GM21447 (cell line): ENCODE measurements at regions not wholly inside any gene's neighbourhood (a gene's known extent, or its start where the extent isn't known, plus 50 kb on each side); places are given as distances from the start of the nearest gene placed in this dataset.

Experiments
- ATAC-seq: cut with Tn5 transposase; IDR thresholded peaks from one replicate; pipeline ENCODE4 v1.9.1; 2021; ENCODE audit not compliant: unreplicated experiment

DNA sequence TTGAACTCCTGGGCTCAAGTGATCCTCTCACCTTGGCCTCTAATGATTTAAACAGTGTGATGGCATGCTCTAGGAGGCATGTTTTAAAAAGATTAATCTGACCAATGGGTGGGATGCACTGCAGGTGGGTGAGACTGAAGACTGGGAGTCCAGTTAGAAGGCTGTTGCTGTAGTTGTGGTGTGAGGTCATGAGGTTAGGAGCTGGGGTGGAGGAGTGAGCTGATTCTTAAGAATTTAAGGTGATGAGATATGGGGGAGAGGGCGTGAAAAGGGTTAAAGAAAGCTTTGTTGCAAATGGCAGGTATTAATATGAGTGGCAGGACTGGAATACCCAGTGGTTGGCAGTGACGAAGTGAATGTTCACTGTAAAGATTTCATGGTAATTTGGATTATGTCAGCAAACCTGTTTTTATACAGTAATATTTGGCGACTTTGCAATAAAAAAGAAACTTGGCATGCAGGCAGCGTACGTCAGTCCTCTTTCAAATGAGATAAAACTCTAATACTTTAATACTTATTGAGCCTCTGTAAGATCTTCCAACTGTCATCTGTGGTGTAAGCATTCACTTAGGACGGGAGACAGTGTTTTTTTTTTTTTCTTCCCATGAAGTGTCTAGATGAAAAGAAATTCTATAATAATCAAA lies 72.8 kb upstream of the MTPN start:
- no peak for ATAC-seq

DNA sequence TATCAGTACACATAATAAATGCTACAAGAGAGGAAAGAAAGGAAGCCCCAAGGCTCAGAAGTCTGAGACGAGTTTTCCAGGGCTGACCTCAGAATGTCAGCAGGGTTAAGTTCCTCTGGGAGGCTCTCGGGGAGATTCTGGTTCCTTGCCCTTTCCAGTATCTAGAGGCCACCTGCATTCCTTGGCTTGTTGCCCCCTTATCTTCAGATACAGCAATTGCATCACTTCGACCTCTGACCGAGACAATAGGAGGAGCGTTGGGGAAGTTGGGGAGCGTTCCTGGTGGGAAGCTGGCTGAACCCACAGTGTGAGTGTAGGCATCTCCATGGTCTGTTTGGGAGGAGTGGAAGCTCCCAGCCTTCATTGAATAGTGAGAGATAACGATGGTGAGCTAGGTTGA lies 72.0 kb upstream of the MTPN start:
- ATAC-seq: no peak

DNA sequence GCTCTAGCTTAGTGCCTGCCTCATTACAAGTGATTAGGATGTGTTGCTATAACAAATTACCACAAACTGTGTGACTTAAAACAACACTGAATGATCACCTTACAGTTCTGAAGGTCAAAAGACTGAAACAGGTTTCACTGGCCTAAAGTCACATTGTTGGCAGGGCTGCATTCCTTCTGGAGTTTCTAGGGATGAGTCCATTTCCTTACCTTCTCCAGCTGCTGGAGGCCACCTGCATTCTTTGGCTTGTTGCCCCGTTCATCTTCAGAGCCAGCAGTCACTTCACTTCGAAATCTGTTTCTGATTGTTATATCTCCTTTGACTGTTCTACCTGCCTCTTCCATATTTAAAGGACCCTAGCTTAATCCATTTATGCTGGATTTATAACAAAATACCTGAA lies 69.4 kb upstream of the MTPN start:
- ATAC-seq: no peak

DNA sequence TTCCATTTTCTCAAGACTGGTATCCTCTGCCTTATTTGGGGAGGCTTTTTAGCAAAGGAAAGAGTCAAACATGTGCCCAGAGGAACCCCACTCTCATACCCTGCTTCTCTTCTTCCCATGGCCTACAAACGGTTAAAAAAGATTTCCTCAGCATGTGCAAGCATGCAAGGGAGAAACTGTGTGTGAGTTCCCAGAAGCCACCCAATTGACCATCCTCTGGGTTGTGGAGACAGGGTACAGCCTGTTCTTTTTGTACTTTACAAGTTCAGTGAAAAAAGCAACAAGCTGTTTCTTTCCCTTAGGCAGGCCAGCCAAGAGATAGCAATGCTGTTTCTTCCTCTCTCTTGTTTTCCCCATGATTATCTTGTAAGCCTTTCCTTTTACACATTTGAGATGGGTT lies 68.8 kb upstream of the MTPN start:
- no peak for ATAC-seq

DNA sequence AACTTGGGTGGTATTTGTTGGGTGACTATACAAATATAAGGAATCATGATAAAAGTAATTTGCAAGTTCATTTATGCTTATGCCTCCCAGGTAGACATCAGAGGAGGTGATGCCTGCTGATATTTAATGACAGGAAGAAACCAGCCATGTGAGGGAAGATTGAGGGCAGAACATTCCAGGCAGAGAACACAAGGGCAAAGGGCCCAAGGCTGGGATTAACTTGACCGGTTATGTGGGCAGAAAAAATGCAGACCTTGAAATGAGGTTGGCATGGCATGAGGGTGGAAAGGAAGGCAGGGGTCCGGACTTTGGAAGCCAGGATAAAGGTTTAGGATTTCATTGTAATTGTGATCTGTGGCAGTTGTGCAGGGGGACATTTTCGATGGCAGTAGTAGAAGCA lies 68.0 kb upstream of the MTPN start:
- no peak for ATAC-seq

DNA sequence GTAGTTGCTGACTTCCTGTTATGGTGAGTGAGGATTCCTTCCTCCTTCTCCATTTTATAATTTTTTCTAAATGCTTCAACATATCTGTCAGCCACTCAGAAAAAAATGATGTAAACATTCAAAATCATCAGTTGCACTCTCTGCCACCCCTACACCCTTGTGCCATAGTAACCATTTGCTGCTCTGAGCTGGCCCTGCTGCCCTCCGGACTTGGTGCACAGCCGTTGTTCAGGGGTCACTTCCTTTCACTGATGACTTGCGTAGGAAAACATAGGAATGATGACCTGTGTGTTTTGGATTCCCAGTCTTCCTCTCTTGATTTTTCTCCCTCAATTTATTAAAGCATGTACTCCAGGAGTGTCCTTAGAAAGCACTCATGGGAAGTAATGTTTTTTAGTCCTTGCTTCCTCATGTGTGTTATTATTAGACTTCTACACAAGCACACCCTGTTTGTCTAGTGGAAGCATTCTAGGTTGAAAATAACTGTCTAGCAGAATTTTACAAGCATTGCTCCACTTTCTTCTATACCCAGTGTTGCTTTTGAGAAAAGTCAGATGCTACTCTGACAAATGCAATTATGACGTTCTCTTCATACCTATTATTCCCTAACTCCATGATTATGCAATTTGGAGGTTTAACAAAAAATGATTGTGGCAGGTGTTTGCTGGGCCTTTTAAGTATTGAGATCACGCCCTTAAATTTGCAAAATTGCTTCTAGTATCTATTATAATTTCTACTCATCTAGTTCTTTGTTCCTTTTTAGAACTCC lies 62.6 kb upstream of the MTPN start:
- no peak for ATAC-seq

DNA sequence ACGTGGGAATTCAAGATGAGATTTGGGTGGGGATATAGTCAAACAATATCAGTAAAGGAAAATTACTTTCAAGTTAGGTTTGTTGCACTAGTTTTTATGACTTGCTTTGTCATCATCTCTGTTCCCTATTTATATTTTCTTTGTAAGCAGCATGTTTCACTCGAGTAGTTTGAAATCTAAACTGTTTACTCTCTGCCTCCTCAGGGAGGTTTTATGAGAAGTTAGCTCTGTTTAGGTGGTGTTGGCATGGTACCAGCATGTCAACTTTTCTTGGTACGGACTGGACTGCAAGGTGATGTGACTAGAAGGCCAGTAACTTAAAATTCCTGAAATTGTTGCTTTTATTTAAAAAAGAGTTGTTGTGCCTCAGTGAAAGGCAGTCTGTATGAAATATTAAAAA lies 59.2 kb upstream of the MTPN start:
- ATAC-seq: no peak

DNA sequence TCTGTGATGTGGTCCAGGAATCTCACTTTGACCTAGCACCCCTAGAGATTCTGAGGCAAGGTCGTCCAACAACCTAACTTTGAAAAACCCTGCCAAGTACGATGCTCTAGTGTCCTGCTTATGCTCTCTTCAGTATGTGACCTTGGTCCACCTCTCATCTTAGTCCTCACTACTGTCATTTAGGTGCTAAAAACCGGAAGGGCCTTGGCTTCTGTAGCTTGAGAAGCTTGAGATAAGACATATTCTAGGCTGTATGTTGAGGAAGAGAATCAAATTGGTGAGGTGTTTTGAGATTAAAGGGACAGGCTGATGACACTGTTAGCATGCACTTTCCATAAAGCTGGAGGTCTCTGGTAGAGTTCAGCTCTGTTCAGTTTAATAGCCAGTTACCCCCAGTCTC lies 57.0 kb upstream of the MTPN start:
- no peak for ATAC-seq

DNA sequence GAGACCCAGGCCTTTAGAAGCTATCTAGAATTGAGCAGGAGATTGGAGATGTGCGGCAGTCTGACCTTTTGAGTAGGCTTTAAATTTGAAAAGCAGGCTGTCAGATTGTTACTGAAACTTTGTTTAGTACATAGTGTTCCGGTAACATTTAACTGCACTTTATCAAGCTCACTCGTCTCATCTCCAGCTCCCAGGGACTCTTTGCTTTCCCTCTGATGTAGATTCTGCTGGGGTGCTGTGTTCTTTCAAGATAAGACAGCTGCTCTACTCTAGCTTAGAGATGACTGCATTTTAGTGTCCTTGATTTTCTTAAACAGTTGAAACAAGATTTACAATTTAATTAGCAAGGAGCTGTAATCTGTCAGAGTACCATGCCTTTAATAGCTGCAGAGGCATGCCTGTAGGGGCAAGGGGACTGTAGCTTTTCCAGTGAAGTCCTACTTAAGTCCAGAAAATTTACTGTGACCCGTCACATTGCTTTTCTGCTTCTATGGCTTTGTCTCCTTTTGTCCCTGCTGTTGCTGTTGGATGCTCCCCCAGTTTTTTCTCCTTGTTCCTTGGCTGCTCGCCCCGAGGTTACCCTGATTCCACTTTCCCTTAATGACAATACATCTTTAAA lies 56.4 kb upstream of the MTPN start:
- ATAC-seq: no peak

DNA sequence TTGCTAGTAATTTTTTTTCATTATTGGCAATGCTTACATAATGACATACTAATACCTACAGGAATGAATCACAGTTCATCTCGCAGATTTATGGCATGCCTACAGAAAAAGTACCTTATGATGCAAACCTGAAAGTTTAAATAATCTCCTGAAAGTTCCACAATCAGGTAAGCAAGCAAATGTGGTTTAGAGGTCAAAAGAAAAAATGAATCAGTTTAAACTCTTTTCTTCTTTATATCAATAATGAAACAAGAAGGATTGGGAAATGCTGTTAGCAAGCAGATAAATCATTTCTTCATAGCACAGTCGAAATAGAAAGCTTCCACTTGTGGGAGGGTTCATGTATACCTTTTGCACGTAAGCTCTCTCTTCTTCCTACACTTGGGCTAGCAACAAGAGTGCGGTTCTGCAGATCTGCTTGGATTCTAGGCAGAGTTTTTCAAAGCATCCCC lies 53.7 kb upstream of the MTPN start:
- ATAC-seq: peak; percentile 80

DNA sequence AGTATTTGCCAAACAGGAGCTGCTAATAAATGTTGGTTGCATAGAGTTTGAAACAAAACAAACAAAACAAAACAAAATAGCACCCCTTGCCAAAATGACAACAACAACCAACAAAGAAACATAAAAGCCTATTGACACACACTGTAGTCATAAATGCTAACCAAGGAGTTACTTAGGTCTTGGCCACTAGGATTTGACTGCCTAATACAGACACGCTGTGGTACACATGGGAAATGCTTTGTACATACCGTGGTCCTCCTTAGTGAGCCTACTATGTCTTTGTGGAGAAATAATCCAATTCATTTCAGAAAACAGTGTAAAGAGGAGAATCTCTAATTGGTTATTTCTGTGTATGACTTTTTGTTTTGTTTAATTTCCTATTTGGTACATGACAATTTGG lies 53.2 kb upstream of the MTPN start:
- ATAC-seq: no peak

DNA sequence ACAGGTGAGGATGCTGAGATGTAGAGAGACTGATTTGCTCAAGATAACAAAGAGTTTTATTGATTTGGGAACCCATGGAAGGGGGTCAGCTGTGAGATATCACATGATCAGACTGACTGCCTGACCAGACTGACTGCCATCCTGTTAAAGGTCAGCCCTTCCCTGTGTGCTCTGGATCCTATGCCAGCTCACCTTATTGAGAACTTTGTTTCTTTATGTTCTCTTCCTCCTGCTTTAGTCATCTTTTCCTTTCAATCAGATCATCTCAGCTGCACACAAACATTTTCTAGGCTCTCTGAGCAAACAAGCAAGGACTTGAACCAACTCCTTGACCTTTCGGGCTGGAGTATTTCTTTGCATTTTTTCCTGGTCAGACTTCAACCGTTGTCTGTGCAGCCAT lies 50.0 kb upstream of the MTPN start:
- ATAC-seq: no peak
